Endothelial cell (in vitro differentiated cells): ENCODE measurements at regions not wholly inside any gene's neighbourhood (a gene's known extent, or its start where the extent isn't known, plus 50 kb on each side); places are given as distances from the start of the nearest gene placed in this dataset.

Experiments
- DNase-seq: peaks from one replicate; pipeline ENCODE4 v3.0.0; 2021; ENCODE audit warnings: low spot score
- H3K27ac Mint-ChIP-seq: one replicate; pipeline ENCODE4 v1.8.0; 2021; ENCODE audit warnings: mixed read lengths, inconsistent platforms; ENCODE audit not compliant: unreplicated experiment
- H3K27me3 Mint-ChIP-seq: one replicate; pipeline ENCODE4 v1.8.0; 2021; ENCODE audit warnings: mild to moderate bottlenecking, moderate library complexity, mixed read lengths, inconsistent platforms; ENCODE audit not compliant: unreplicated experiment
- H3K36me3 Mint-ChIP-seq: one replicate; pipeline ENCODE4 v1.8.0; 2021; ENCODE audit warnings: mild to moderate bottlenecking, low read depth, mixed read lengths, inconsistent platforms; ENCODE audit not compliant: unreplicated experiment
- H3K4me1 Mint-ChIP-seq: one replicate; pipeline ENCODE4 v1.8.0; 2021; ENCODE audit warnings: mild to moderate bottlenecking, mixed read lengths, inconsistent platforms; ENCODE audit not compliant: unreplicated experiment
- H3K4me3 Mint-ChIP-seq: one replicate; pipeline ENCODE4 v1.8.0; 2021; ENCODE audit warnings: mild to moderate bottlenecking, mixed read lengths, inconsistent platforms; ENCODE audit not compliant: unreplicated experiment
- H3K9me3 Mint-ChIP-seq: one replicate; pipeline ENCODE4 v1.8.0; 2021; ENCODE audit warnings: mixed read lengths, inconsistent platforms; ENCODE audit not compliant: unreplicated experiment
- TF ChIP-seq, protein P1 (sequence below): fragments of 200-600 bp; sonication (generic); IDR thresholded peaks from one replicate; pipeline ENCODE4 v1.5.0; 2021; ENCODE audit warnings: antibody characterized with exemption; ENCODE audit not compliant: unreplicated experiment

DNA sequence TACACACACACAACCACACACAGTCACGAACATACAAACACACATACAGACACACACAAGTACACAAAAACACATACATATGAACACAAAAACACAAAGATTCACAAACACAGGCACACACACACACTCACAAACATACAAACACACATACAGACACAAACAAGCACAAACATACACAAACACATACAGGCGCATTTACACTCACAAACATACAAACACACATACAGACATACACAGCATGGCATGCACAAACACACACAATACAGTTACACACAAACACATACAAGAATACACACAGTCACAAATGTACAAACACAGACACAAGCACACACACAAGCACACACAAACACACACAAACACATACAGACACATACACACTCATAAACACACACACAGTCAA is 247.9 kb downstream of the TENT4A start:
- no peaks in the 10 kb centered on the region for H3K36me3 Mint-ChIP-seq
- H3K9me3 Mint-ChIP-seq = no peaks in the 10 kb centered on the region
- TF ChIP-seq, protein P1, sequence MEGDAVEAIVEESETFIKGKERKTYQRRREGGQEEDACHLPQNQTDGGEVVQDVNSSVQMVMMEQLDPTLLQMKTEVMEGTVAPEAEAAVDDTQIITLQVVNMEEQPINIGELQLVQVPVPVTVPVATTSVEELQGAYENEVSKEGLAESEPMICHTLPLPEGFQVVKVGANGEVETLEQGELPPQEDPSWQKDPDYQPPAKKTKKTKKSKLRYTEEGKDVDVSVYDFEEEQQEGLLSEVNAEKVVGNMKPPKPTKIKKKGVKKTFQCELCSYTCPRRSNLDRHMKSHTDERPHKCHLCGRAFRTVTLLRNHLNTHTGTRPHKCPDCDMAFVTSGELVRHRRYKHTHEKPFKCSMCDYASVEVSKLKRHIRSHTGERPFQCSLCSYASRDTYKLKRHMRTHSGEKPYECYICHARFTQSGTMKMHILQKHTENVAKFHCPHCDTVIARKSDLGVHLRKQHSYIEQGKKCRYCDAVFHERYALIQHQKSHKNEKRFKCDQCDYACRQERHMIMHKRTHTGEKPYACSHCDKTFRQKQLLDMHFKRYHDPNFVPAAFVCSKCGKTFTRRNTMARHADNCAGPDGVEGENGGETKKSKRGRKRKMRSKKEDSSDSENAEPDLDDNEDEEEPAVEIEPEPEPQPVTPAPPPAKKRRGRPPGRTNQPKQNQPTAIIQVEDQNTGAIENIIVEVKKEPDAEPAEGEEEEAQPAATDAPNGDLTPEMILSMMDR = no peak
- no peak overlapping the region for H3K4me3 Mint-ChIP-seq
- no peaks in the 10 kb centered on the region for H3K4me1 Mint-ChIP-seq
- no peaks in the 10 kb centered on the region for H3K27me3 Mint-ChIP-seq
- no peak for DNase-seq
- no peak overlapping the region for H3K27ac Mint-ChIP-seq

DNA sequence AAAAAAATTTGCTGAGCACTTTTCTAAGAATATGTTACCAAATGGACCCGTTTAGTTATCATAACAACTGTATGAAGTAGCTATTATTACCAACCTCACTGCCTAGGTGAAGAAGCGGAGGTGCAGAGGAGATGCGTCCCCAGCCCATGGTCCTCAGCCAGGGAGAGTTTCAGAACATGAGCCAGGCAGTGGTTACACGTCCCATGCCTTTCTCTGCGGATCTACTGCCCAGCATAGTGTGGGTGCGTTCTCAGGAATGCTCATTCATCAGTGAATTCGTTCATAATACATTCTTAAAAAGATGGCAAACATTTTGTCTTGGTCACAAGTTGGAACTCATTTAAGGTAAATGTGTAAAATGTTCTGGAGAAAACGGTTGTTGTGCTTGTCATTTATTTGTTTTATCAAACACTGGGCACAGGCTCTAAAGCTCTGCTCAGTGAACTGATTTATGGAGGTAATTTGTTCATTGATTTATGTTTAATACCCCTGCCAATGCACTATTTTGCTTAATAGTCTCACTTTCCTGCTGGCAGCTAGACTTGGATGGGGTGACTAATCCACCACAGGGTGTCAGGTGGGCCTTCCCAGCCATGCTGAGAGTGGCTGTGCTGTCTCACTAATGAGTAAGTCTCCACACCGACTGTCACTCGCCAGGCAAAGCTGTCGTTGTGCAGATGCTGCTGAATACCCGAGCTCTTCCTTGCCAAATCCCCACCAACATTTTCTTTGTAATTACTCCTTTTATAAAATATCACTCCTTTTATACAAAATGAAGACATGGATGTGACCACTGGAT is 248.8 kb downstream of the TENT4A start:
- no peaks in the 10 kb centered on the region for H3K27me3 Mint-ChIP-seq
- no peaks in the 10 kb centered on the region for H3K36me3 Mint-ChIP-seq
- DNase-seq = no peak
- no peaks in the 10 kb centered on the region for H3K9me3 Mint-ChIP-seq
- H3K27ac Mint-ChIP-seq = no peak overlapping the region
- H3K4me3 Mint-ChIP-seq = no peak overlapping the region
- TF ChIP-seq, protein P1 = no peak
- no peaks in the 10 kb centered on the region for H3K4me1 Mint-ChIP-seq

DNA sequence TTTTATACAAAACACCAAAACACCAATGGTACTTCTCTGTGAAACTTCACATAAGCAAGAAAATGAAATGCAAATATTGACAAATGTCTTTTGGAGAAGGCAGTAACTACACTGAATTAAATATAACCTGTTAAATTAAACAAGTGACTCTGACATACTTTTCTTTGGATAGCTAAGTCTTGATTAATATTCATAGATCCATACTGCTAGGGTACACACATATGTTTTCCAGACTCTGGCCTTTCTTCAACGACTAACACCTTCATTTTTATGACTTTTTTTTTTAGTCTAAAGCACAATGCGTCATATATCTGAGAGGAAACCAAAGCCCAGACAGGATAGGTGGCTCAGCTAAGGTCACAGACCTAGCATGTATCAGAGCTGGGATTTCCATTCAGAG is 263.7 kb downstream of the TENT4A start:
- Mint-ChIP-seq H3K4me1 (no peaks in the 10 kb centered on the region), H3K27me3 (no peaks in the 10 kb centered on the region), H3K27ac (no peak overlapping the region), H3K9me3 (no peaks in the 10 kb centered on the region), H3K4me3 (no peak overlapping the region), H3K36me3 (no peaks in the 10 kb centered on the region)
- DNase-seq = no peak
- TF ChIP-seq, protein P1 = no peak

DNA sequence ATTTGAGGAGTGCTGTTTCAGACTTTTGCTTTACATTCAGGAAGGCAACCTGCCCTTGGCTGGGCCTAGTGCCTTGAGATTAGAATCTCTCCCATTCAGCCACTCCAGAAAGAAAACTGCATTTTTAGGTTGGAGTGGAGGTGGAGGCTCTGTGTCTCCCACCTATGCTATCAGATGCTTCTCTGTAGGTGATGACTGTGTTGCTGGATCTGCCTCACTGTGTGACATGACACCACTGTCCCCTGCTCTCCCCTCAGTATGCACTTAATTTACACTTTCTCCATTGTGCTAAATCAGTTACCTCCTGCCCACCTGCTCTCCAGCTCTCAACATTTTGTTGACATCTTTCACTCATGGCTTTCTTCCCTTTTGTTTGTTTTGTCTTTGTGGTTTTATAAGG is 265.8 kb downstream of the TENT4A start:
- H3K27me3 Mint-ChIP-seq = no peaks in the 10 kb centered on the region
- H3K27ac Mint-ChIP-seq = no peak overlapping the region
- H3K4me3 Mint-ChIP-seq = no peak overlapping the region
- no peaks in the 10 kb centered on the region for H3K9me3 Mint-ChIP-seq
- no peaks in the 10 kb centered on the region for H3K4me1 Mint-ChIP-seq
- no peaks in the 10 kb centered on the region for H3K36me3 Mint-ChIP-seq
- TF ChIP-seq, protein P1 = no peak
- DNase-seq = no peak

DNA sequence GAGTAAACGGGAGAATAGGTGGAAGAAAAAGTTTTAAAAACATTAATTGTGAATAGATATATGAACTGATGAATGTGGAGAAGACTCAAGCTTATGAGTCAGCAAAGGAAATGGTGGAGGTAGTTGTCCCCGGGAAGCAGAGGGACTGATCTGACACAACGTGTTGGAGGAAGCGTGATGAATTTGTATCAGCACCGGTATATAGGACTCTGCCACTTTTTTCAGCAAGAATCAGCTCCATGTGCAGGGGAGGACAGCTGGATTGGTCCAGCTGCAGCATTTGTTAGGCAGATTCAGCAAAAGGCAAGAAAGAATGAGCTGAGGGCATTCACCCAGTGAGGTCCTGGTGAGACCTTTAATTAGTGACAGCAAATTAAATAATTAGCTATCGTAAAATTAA is 276.0 kb downstream of the TENT4A start:
- Mint-ChIP-seq H3K4me1 (peaks cover 3% of the 10 kb centered on the region), H3K36me3 (no peaks in the 10 kb centered on the region), H3K4me3 (no peak overlapping the region), H3K27ac (no peak overlapping the region), H3K9me3 (no peaks in the 10 kb centered on the region), H3K27me3 (no peaks in the 10 kb centered on the region)
- TF ChIP-seq, protein P1 = no peak
- DNase-seq = no peak
